ENCODE measurements at regions not wholly inside any gene's neighbourhood (a gene's known extent, or its start where the extent isn't known, plus 50 kb on each side); places are given as distances from the start of the nearest gene placed in this dataset.
"Not testable (repeated sequence)": the region's sequence is repeated elsewhere in the genome, so short reads cannot be mapped to it uniquely, and the experiment has no call there.

DNA sequence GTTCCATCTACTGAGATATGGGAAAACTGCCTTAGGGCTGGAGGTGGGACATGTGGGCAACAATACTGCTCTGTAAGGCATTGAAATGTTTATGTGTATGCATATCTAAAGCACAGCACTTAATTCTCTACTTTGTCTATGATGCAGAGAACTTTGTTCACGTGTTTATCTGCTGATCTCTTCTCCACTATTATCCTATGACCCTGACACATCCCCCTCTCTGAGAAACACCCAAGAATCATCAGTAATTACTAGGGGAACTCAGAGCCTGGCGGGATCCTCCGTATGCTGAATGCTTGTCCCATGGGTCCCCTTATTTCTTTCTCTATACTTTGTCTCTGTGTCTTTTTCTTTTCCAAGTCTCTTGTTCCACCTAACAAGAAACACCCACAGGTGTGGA, 63.8 kb downstream of the OR4A15 start:
- H3K9me3 ChIP-seq (ENCODE audit: control insufficient read depth, low read length), result peaks cover 46% of the 10 kb centered on the region
- not testable (repeated sequence) for H3K36me3 ChIP-seq (ENCODE audit: control insufficient read depth, insufficient read depth, low read length); H3K4me1 ChIP-seq (ENCODE audit: control insufficient read depth, insufficient read depth, low read length, poor library complexity, severe bottlenecking); H3K4me3 ChIP-seq (ENCODE audit: extremely low read depth, insufficient read depth, low read length, poor library complexity, severe bottlenecking); H3K27ac ChIP-seq (ENCODE audit: low read depth, low read length, severe bottlenecking)
- WGBS, 2 experiments (ENCODE audit: insufficient coverage in 2 of 2), result 25 to 36% methylated on average over 2 of the region's 3 CpGs

DNA sequence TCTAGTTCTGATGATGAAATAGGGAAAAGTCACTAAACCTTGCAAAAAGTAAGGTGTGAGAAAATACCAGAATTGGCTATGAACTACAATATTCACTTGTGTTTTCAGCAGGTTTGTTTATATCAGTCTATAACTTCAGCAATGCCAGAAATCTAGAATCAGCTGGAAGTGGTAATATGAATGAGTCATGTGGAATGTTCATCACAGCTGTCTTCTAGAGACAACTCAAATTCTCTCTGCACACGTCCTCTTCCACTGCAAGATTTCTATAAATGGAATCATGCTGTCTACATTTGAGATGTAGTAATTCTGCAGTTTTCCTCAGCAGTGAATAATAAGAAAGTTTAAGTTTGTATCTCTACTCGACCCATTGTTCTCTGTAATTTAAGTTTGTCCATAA, 89.9 kb downstream of the OR4A15 start:
- Histone ChIP-seq H3K9me3 (ENCODE audit: control insufficient read depth, low read length) (peaks cover 50% of the 10 kb centered on the region), H3K4me3 (ENCODE audit: extremely low read depth, insufficient read depth, low read length, poor library complexity, severe bottlenecking) (no peak overlapping the region), H3K4me1 (ENCODE audit: control insufficient read depth, insufficient read depth, low read length, poor library complexity, severe bottlenecking) (no peaks in the 10 kb centered on the region), H3K27ac (ENCODE audit: low read depth, low read length, severe bottlenecking) (no peak overlapping the region), H3K36me3 (ENCODE audit: control insufficient read depth, insufficient read depth, low read length) (no peaks in the 10 kb centered on the region)
- 20% methylated on average over 2 of the region's 2 CpGs; no CpG with 5 or more reads in 1 of the 2 experiments for WGBS, 2 experiments (ENCODE audit: insufficient coverage in 2 of 2)

- WGBS, 2 experiments (ENCODE audit: insufficient coverage in 2 of 2), result 73 to 85% methylated on average over 18 to 19 of the region's 19 CpGs
- not testable (repeated sequence) for H3K36me3 ChIP-seq (ENCODE audit: control insufficient read depth, insufficient read depth, low read length)
Observed at GRCh38 chr11:55459871-55460270, 92.1 kb downstream of the OR4A15 start.

GRCh38 chr11:55474321-55474720, 79.9 kb upstream of the OR4C15 start:
- H3K4me1 ChIP-seq (ENCODE audit: control insufficient read depth, insufficient read depth, low read length, poor library complexity, severe bottlenecking), result no peaks in the 10 kb centered on the region
- H3K4me3 ChIP-seq (ENCODE audit: extremely low read depth, insufficient read depth, low read length, poor library complexity, severe bottlenecking), result no peak overlapping the region
- H3K36me3 ChIP-seq (ENCODE audit: control insufficient read depth, insufficient read depth, low read length), result no peaks in the 10 kb centered on the region
- no peak overlapping the region for H3K27ac ChIP-seq (ENCODE audit: low read depth, low read length, severe bottlenecking)
- WGBS, 2 experiments (ENCODE audit: insufficient coverage in 2 of 2), result 83% methylated on average over 1 of the region's 2 CpGs; no CpG with 5 or more reads in 1 of the 2 experiments
- H3K9me3 ChIP-seq (ENCODE audit: control insufficient read depth, low read length), result peaks cover 34% of the 10 kb centered on the region

More at GRCh38 chr11:55459871-55460270, 92.1 kb downstream of the OR4A15 start:
- H3K27ac ChIP-seq (ENCODE audit: low read depth, low read length, severe bottlenecking); H3K4me3 ChIP-seq (ENCODE audit: extremely low read depth, insufficient read depth, low read length, poor library complexity, severe bottlenecking); H3K4me1 ChIP-seq (ENCODE audit: control insufficient read depth, insufficient read depth, low read length, poor library complexity, severe bottlenecking): not testable (repeated sequence)
- H3K9me3 ChIP-seq (ENCODE audit: control insufficient read depth, low read length), result peaks cover 40% of the 10 kb centered on the region

GRCh38 chr11:55481416-55481815, 72.9 kb upstream of the OR4C15 start:
- Histone ChIP-seq H3K27ac (ENCODE audit: low read depth, low read length, severe bottlenecking) (no peak overlapping the region), H3K4me1 (ENCODE audit: control insufficient read depth, insufficient read depth, low read length, poor library complexity, severe bottlenecking) (no peaks in the 10 kb centered on the region), H3K4me3 (ENCODE audit: extremely low read depth, insufficient read depth, low read length, poor library complexity, severe bottlenecking) (no peak overlapping the region), H3K9me3 (ENCODE audit: control insufficient read depth, low read length) (peaks cover 45% of the 10 kb centered on the region), H3K36me3 (ENCODE audit: control insufficient read depth, insufficient read depth, low read length) (no peaks in the 10 kb centered on the region)
- WGBS, 2 experiments (ENCODE audit: insufficient coverage in 2 of 2), result no CpG with 5 or more reads among the region's 1 CpG

DNA sequence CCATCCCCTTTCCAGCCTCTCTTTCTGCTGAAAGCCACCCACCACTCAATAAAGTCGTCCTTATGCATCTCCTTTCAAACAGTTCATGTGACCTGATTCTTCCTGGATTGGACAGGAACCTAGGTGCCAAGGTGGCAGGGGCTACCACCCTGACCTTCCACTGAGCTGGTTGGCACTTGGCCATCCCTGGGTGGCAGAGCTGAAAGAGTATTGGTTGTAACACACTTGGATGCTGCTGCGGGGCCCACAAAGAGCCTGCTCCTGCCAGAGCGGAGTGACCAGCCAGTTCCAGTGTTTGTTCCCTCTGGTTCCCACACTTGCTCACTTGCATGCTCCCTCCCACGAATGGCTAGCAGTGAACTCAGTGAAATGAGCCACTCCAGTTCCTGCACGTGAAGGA, 57.2 kb upstream of the OR4C15 start:
- Histone ChIP-seq H3K9me3 (ENCODE audit: control insufficient read depth, low read length) (peaks cover 60% of the 10 kb centered on the region), H3K4me1 (ENCODE audit: control insufficient read depth, insufficient read depth, low read length, poor library complexity, severe bottlenecking) (no peaks in the 10 kb centered on the region), H3K27ac (ENCODE audit: low read depth, low read length, severe bottlenecking) (no peak overlapping the region), H3K36me3 (ENCODE audit: control insufficient read depth, insufficient read depth, low read length) (no peaks in the 10 kb centered on the region), H3K4me3 (ENCODE audit: extremely low read depth, insufficient read depth, low read length, poor library complexity, severe bottlenecking) (no peak overlapping the region)
- 5 to 34% methylated on average over 3 of the region's 5 CpGs for WGBS, 2 experiments (ENCODE audit: insufficient coverage in 2 of 2)

DNA sequence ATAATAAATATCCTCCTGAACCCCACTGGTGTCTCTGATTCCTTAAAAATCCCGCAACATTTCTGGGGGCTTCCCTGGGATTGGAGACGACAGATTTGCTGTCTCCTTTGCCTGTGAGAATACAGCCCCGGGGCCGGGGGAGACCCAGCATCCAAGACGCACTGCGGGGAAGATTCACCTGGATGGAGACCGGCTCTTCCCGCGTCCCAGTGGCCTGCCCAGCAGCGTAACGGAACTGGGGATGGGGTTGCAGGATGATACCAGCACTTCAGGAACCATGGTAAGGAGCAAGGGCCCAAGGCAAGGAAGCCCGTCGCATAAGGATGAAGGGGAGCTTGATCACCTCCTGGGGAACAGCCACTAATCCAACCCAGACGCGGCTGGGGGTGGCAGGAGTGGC, 53.3 kb upstream of the OR4C15 start:
- Histone ChIP-seq H3K36me3 (ENCODE audit: control insufficient read depth, insufficient read depth, low read length) (no peaks in the 10 kb centered on the region), H3K27ac (ENCODE audit: low read depth, low read length, severe bottlenecking) (no peak overlapping the region), H3K9me3 (ENCODE audit: control insufficient read depth, low read length) (peaks cover 70% of the 10 kb centered on the region), H3K4me3 (ENCODE audit: extremely low read depth, insufficient read depth, low read length, poor library complexity, severe bottlenecking) (no peak overlapping the region), H3K4me1 (ENCODE audit: control insufficient read depth, insufficient read depth, low read length, poor library complexity, severe bottlenecking) (no peaks in the 10 kb centered on the region)
- WGBS, 2 experiments (ENCODE audit: insufficient coverage in 2 of 2), result 84 to 91% methylated on average over 11 to 15 of the region's 15 CpGs

GRCh38 chr11:55503449-55503848, 50.8 kb upstream of the OR4C15 start:
- no peak overlapping the region for H3K27ac ChIP-seq (ENCODE audit: low read depth, low read length, severe bottlenecking)
- H3K36me3 ChIP-seq (ENCODE audit: control insufficient read depth, insufficient read depth, low read length), result no peaks in the 10 kb centered on the region
- no peak overlapping the region for H3K4me3 ChIP-seq (ENCODE audit: extremely low read depth, insufficient read depth, low read length, poor library complexity, severe bottlenecking)
- H3K4me1 ChIP-seq (ENCODE audit: control insufficient read depth, insufficient read depth, low read length, poor library complexity, severe bottlenecking), result no peaks in the 10 kb centered on the region
- 84 to 91% methylated on average over 2 to 3 of the region's 3 CpGs for whole genome bisulfite sequencing, 2 experiments (ENCODE audit: insufficient coverage in 2 of 2)
- H3K9me3 ChIP-seq (ENCODE audit: control insufficient read depth, low read length), result peaks cover 50% of the 10 kb centered on the region

Measured in mesodermal cell (in vitro differentiated cells).